SKM-1 treated with dmso at 0.1 percent for 144 hours (cell line): ENCODE measurements at regions not wholly inside any gene's neighbourhood (a gene's known extent, or its start where the extent isn't known, plus 50 kb on each side); places are given as distances from the start of the nearest gene placed in this dataset.

Experiments used
- DNase-seq: peaks from one replicate; lab custom pipeline; 2025; ENCODE audit not compliant: unreplicated experiment; lab: John Stamatoyannopoulos, UW

- no peak for DNase-seq
Measured at GRCh38 chr6:71476872-71477271, 188.3 kb downstream of the OGFRL1 start.

GRCh38 chr6:71478834-71479541, 190.4 kb downstream of the OGFRL1 start:
- no peak for DNase-seq

- DNase-seq, result no peak
Measured at GRCh38 chr6:71480577-71480976, 192.0 kb downstream of the OGFRL1 start.

- no peak for DNase-seq
Measured at GRCh38 chr6:71481011-71481410, 192.4 kb downstream of the OGFRL1 start.

- DNase-seq, result no peak
Measured at GRCh38 chr6:71481801-71482200, 193.2 kb downstream of the OGFRL1 start.

- DNase-seq, result no peak
Measured at GRCh38 chr6:71482742-71483141, 194.1 kb downstream of the OGFRL1 start.

GRCh38 chr6:71486461-71486860, 197.8 kb downstream of the OGFRL1 start:
- no peak for DNase-seq

GRCh38 chr6:71488186-71488585, 199.6 kb downstream of the OGFRL1 start:
- DNase-seq, result no peak

- no peak for DNase-seq
Measured at GRCh38 chr6:71489736-71490135, 201.1 kb downstream of the OGFRL1 start.

GRCh38 chr6:71490876-71491275, 202.3 kb downstream of the OGFRL1 start:
- DNase-seq, result no peak

- DNase-seq, result no peak
Measured at GRCh38 chr6:71491844-71492243, 203.2 kb downstream of the OGFRL1 start.

GRCh38 chr6:71492668-71493067, 204.1 kb downstream of the OGFRL1 start:
- no peak for DNase-seq

GRCh38 chr6:71496018-71496721, 207.6 kb downstream of the OGFRL1 start:
- no peak for DNase-seq

- DNase-seq, result no peak
Measured at GRCh38 chr6:71496722-71497033, 208.1 kb downstream of the OGFRL1 start.

GRCh38 chr6:71498638-71499037, 210.0 kb downstream of the OGFRL1 start:
- no peak for DNase-seq

GRCh38 chr6:71499667-71500066, 211.1 kb downstream of the OGFRL1 start:
- DNase-seq, result no peak

GRCh38 chr6:71502168-71502567, 213.6 kb downstream of the OGFRL1 start:
- no peak for DNase-seq

- DNase-seq, result no peak
Measured at GRCh38 chr6:71502956-71503355, 214.3 kb downstream of the OGFRL1 start.

GRCh38 chr6:71507183-71507582, 218.6 kb downstream of the OGFRL1 start:
- DNase-seq, result no peak

GRCh38 chr6:71509191-71510005, 220.8 kb downstream of the OGFRL1 start:
- no peak for DNase-seq

GRCh38 chr6:71510057-71510713, 221.6 kb downstream of the OGFRL1 start:
- no peak for DNase-seq
